ENCODE measurements at regions not wholly inside any gene's neighbourhood (a gene's known extent, or its start where the extent isn't known, plus 50 kb on each side); places are given as distances from the start of the nearest gene placed in this dataset.

GRCh38 chr4:149931431-149931830 is 115.8 kb upstream of the IQCM start:
- DNase-seq, result no peak

DNA sequence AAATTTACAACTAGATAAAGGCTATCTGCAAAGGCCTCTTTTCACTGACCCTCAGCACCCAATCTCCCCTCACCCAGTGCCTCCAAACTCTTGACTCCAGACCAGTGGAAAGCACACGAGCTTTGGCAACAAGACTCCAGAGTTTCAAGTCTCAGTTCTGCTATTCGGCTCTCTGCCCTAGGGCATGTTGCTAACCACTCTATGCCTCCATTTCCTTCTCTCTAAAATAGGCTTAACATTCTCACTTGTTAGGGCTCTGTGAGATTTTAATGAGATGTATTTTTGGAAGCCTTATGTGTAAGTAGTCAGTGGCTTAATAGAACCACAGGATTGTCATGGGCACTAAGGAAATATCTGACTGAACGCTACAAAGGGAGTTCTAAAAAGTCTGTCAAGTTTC is 116.5 kb upstream of the IQCM start:
- DNase-seq, result no peak

- DNase-seq, result no peak
Measured at GRCh38 chr4:149933120-149933519, 117.5 kb upstream of the IQCM start.

GRCh38 chr4:149933883-149934282 is 118.2 kb upstream of the IQCM start:
- no peak for DNase-seq

GRCh38 chr4:149949381-149949780 is 128.9 kb upstream of the DCLK2 start:
- DNase-seq, result no peak

DNA sequence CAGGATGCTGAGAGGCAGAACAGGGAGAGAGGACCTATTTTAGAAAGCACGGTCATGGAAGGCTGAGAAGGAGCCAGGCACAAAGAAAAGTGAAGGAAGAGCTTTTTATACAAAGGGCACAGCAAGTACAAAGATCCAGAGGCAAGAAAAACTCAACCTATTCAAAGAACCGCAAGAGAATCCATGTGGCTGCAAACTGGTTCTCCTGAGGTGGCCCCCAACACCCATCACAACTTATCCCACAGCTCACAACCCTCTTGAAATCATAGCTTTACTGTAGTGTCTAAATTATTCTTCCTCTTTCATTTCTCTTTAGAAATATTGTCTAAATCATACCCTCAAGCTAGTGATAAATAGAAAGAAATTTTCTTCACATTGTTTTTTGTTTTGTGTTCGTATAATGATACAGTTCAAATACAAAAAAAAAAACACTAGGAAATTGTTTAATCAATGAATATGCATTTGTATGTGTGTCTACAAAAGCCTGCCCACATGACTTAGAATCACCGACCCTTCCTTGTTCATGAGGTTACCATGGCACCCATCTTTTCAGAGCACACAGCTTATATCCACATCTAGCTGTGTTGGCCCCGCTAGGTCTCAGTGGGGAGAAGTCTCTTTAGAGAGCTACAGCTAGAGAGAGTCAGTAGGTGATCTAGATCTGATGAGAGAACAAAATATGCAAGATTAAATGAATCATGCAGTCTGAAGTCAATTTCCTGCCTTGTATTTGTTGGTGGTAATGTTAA is 126.9 kb upstream of the DCLK2 start:
- no peak for DNase-seq

DNA sequence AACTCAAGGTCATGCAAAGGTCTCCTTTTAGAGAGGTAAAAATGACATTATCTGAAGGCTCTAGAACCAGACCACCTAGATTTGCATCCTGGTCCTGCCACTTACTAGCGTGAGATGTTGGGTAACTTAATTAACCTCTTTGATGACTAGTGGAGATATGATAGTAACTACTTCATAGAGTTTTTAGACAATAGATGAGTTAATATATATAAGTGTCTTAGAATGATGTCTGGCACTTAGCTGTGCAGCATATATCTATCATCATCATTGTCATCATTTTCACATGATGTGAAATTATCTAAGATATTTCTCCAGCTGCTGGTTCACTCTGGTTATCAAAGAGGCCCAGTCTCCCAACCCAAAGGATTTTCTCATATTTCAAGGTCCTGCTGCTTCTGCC is 126.1 kb upstream of the DCLK2 start:
- DNase-seq, result no peak

GRCh38 chr4:149952716-149953115 is 125.5 kb upstream of the DCLK2 start:
- DNase-seq, result no peak

DNA sequence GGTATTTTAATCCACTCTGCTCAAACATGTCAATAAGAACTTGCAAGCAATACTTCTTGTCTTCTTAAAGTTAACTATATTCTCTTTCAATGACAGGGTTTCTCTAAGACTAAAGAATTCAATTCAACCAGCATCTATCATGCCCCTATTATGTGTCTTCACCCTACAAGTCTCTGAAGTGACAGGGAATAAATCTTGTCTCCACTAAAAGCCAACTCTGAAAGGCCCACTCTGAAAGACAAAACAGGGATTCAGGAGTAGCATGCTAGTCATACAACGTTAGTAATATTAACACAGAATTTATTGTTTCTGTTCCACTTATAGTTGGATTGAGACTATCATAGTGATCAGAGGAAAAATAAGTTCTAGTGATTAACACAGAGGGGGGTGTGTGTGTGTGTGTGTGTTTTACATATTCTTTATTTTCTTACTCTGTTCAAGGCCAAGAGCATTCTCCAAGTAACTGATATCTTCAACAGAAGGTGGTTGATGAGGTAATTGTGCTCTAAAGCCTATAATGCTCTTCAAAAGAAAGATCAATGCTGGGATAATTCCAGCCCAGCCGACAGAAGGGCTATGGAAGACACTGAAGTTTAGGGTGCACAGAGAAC is 122.4 kb upstream of the DCLK2 start:
- DNase-seq, result no peak

GRCh38 chr4:149956678-149957077 is 121.6 kb upstream of the DCLK2 start:
- DNase-seq, result no peak

GRCh38 chr4:149961876-149962597 is 116.2 kb upstream of the DCLK2 start:
- no peak for DNase-seq

- DNase-seq, result no peak
Measured at GRCh38 chr4:149964001-149964796, 114.0 kb upstream of the DCLK2 start.

DNA sequence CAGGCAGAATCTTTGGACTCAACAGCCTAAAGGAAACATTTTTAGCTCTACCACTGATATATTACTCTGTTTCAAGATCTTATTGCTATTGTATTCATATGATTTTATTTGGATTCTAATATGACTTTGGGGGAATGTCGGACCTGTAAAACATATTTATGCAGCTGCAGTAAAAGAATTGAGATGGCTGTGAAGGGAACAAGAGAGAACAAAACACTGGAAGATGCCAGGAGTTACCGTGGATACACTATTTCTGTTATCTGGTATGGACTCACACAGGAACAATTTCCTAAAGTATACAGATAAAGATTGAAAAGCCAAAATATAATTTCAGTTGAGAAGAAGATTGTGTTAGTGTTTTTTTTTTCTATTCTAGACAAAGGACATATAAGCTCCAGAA is 113.0 kb upstream of the DCLK2 start:
- no peak for DNase-seq

DNA sequence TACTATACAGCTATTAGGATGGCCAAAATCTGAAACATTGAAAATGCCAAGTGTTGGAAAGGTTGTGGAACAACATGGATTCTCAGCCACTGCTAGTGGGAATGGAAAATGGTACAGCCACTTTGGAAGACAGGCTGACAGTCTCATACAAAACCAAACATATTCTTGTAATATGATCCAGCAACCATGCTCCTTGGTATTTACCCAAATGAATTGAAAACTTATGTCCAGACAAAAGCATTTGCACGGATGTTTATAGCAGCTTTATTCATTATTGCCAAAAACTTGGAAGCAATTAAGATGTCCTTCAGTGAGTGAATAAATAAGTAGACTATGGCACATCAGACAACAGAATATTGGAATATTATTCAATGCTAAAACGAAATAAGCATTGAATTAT is 105.8 kb upstream of the DCLK2 start:
- DNase-seq, result no peak

DNA sequence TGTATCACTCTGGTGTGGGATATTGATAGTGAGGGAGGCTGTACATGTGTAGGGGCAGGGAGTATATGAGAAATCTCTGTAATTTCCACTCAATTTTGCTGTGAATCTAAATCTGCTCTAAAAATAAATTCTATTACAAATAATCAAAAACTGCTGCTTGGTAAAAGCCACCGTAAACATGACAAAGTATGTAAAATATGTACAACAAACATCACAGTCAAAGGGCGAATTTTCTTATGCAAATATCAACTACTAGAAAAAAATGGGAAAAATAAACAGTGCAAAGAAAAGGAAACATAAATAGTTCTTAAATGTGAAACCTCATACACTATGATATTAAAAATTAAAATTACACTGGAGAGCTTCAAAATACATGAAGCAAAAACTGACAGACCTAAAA is 105.1 kb upstream of the DCLK2 start:
- DNase-seq, result no peak

- no peak for DNase-seq
Measured at GRCh38 chr4:149975172-149975571, 103.1 kb upstream of the DCLK2 start.

DNA sequence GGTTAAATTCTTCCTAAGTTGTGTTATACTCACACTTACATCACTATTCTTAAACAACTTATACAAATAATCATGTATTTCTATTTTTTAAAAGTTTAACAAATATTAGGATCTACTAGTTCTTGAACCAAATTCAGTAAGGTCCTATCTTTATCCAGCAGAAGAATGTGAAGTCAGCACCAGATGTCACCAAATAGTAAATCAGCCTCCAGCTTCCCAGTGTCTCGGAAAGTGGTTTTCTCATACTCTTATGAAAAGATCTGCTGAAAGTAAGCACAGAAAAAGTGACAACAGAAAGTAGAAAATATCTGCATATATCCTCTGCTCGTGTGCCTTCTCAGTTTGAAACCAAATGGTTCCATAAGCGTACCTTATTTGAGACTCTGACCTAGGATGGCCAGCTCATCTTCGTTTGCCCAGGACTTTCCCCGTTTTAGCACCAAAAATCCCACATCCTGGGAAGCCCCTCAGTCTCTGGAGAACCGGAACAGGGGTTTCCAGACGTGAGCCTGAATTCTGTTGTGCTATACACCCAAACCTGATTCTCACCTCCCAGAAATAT is 98.0 kb upstream of the DCLK2 start:
- no peak for DNase-seq

DNA sequence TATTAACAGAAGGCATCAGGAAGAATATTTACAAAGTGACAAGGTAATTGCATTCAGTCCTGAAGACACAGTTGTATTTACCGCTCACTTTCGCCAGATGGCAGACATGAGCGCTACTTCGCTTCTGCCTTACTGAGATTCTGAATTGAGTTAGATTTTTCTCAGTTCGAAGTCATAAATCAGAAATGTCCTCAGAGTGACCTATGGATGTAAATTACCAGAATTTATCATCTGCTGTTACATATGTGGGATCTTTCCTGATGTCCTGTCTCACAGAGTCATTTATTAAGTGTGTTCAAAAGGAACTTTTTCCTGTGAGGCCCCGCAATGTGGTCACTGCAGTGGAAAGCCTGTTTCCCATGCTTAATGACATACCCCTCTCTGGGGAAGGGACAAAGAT is 97.3 kb upstream of the DCLK2 start:
- no peak for DNase-seq

- no peak for DNase-seq
Measured at GRCh38 chr4:149983401-149983800, 94.8 kb upstream of the DCLK2 start.

GRCh38 chr4:149983931-149984330 is 94.3 kb upstream of the DCLK2 start:
- DNase-seq, result no peak

DNA sequence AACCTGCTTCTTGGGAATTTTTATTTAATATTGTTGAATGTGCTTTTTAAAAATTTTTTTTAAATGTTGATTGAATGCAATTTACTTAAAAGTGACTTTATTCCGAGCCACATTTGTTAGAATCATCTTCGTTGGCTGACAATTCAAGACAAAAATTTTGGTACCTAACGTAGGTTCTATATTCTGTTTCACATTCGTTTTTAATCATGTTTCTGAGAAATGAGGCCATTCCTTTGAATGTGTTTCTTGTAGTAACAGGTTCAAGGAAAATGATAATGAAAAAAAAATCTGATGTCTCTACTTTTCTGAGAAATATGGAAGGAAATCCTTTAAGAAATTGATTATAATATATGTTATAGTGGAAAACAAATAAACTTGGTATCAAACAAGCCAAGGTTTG is 92.3 kb upstream of the DCLK2 start:
- DNase-seq, result no peak

GRCh38 chr4:149986917-149987316 is 91.3 kb upstream of the DCLK2 start:
- DNase-seq, result no peak
